Neural cell (in vitro differentiated cells): ENCODE measurements at regions not wholly inside any gene's neighbourhood (a gene's known extent, or its start where the extent isn't known, plus 50 kb on each side); places are given as distances from the start of the nearest gene placed in this dataset.

Experiments
- H2AFZ ChIP-seq: fragments of 200-600, 300-800 bp; sonication (generic), shearing (Covaris generic); 2 replicates; pipeline ENCODE4 v1.6.0; 2014; ENCODE audit warnings: low read depth, mild to moderate bottlenecking, antibody characterized with exemption, low read length, moderate library complexity
- H3F3A ChIP-seq: fragments of 200-600 bp; shearing (Covaris generic); 2 replicates; pipeline ENCODE4 v1.6.1; 2016; ENCODE audit warnings: mild to moderate bottlenecking, moderate library complexity, mixed read lengths, antibody characterized with exemption, low read length; ENCODE audit not compliant: insufficient read depth, poor library complexity, severe bottlenecking
- H3K27ac ChIP-seq: fragments of 200-600, 300-800 bp; sonication (generic), shearing (Covaris generic); 2 replicates; pipeline ENCODE4 v1.5.1; 2014; ENCODE audit warnings: mild to moderate bottlenecking, low read length, moderate library complexity
- H3K27me3 ChIP-seq: fragments of 300-800, 200-600 bp; sonication (generic), shearing (Covaris generic); 2 replicates; pipeline ENCODE4 v1.6.0; 2014; ENCODE audit warnings: mild to moderate bottlenecking, low read depth, low read length, moderate library complexity; ENCODE audit not compliant: insufficient read depth
- H3K36me3 ChIP-seq: fragments of 300-800, 200-600 bp; sonication (generic), shearing (Covaris generic); 2 replicates; pipeline ENCODE4 v1.5.1; 2014; ENCODE audit warnings: mild to moderate bottlenecking, antibody characterized with exemption, low read length, moderate library complexity; ENCODE audit not compliant: insufficient read depth
- H3K4me2 ChIP-seq: fragments of 300-800, 200-600 bp; sonication (generic), shearing (Covaris generic); 2 replicates; pipeline ENCODE4 v1.6.0; 2014; ENCODE audit warnings: mild to moderate bottlenecking, low read length
- H3K4me3 ChIP-seq: fragments of 300-800, 200-600 bp; sonication (generic), shearing (Covaris generic); 2 replicates; pipeline ENCODE4 v1.5.1; 2014; ENCODE audit warnings: mild to moderate bottlenecking, low read length, moderate library complexity
- H3K79me2 ChIP-seq: fragments of 200-600 bp; shearing (Covaris generic); replicated peaks from 2 replicates; pipeline ENCODE4 v1.6.0; 2014; ENCODE audit warnings: mild to moderate bottlenecking, low read length, moderate library complexity; ENCODE audit not compliant: insufficient read depth
- H3K9ac ChIP-seq: fragments of 300-800, 200-600 bp; sonication (generic), shearing (Covaris generic); 2 replicates; pipeline ENCODE4 v1.6.1; 2016; ENCODE audit warnings: mild to moderate bottlenecking, low read length, mixed read lengths
- H3K9me2 ChIP-seq: fragments of 200-600 bp; shearing (Covaris generic); 2 replicates; pipeline ENCODE4 v1.6.1; 2016; ENCODE audit warnings: mild to moderate bottlenecking, low read length, mixed read lengths; ENCODE audit not compliant: insufficient read depth
- H3K9me3 ChIP-seq: fragments of 200-600, 300-800 bp; sonication (generic), shearing (Covaris generic); 2 replicates; pipeline ENCODE4 v1.6.1; 2016; ENCODE audit warnings: mild to moderate bottlenecking, mixed run types, low read length, moderate library complexity, mixed read lengths
- H4K20me1 ChIP-seq: fragments of 200-600 bp; shearing (Covaris generic); 2 replicates; pipeline ENCODE4 v1.6.1; 2016; ENCODE audit warnings: mild to moderate bottlenecking, mixed run types; ENCODE audit not compliant: insufficient read depth
- CTCF ChIP-seq: fragments of 450-650 bp; IDR thresholded peaks from 2 replicates; pipeline ENCODE4 v1.5.1; 2014; ENCODE audit warnings: antibody characterized with exemption, mild to moderate bottlenecking, moderate library complexity; ENCODE audit not compliant: poor library complexity, severe bottlenecking
- EP300 ChIP-seq: fragments of 450-650 bp; conservative IDR thresholded peaks from 2 replicates; pipeline ENCODE4 v1.6.1; 2014; ENCODE audit warnings: antibody characterized with exemption, mild to moderate bottlenecking, moderate library complexity; ENCODE audit not compliant: poor library complexity, severe bottlenecking
- EZH2 ChIP-seq: fragments of 200-600, 300-800 bp; shearing (Covaris generic), sonication (generic); IDR thresholded peaks from 2 replicates; pipeline ENCODE4 v1.6.1; 2014; ENCODE audit warnings: antibody characterized with exemption, low read length, borderline replicate concordance, mild to moderate bottlenecking; ENCODE audit not compliant: insufficient read depth, poor library complexity, severe bottlenecking
- MXI1 ChIP-seq: fragments of 450-650 bp; conservative IDR thresholded peaks from 2 replicates; pipeline ENCODE4 v1.6.1; 2014; ENCODE audit warnings: antibody characterized with exemption, mild to moderate bottlenecking; ENCODE audit not compliant: poor library complexity, severe bottlenecking
- POLR2AphosphoS5 ChIP-seq: IDR thresholded peaks from 2 replicates; pipeline ENCODE4 v1.6.1; 2012
- RAD21 ChIP-seq: fragments of 450-650 bp; conservative IDR thresholded peaks from 2 replicates; pipeline ENCODE4 v1.6.1; 2014; ENCODE audit warnings: antibody characterized with exemption, mild to moderate bottlenecking, moderate library complexity
- REST ChIP-seq: IDR thresholded peaks from 2 replicates; pipeline ENCODE4 v1.6.1; 2012; ENCODE audit warnings: borderline replicate concordance
- SMC3 ChIP-seq: fragments of 450-650 bp; conservative IDR thresholded peaks from 2 replicates; pipeline ENCODE4 v1.6.1; 2014; ENCODE audit warnings: antibody characterized with exemption, mild to moderate bottlenecking, moderate library complexity; ENCODE audit not compliant: poor library complexity
- TAF1 ChIP-seq: IDR thresholded peaks from 2 replicates; pipeline ENCODE4 v1.6.1; 2012; ENCODE audit warnings: low read depth

GRCh38 chr3:190209533-190209932, 88.8 kb upstream of the P3H2 start:
- Histone ChIP-seq H3K9me2 (no peaks in the 10 kb centered on the region), H4K20me1 (no peaks in the 10 kb centered on the region), H3K9me3 (no peaks in the 10 kb centered on the region), H3K27ac (no peak overlapping the region), H3F3A (no peaks in the 10 kb centered on the region), H3K27me3 (no peaks in the 10 kb centered on the region), H3K36me3 (no peaks in the 10 kb centered on the region), H3K4me2 (no peak overlapping the region), H2AFZ (no peak overlapping the region), H3K4me3 (no peak overlapping the region), H3K9ac (no peak overlapping the region), H3K79me2 (no peaks in the 10 kb centered on the region)
- TF ChIP-seq CTCF (no peak), EZH2 (no peak), EP300 (no peak), SMC3 (no peak), REST (no peak), TAF1 (no peak)

GRCh38 chr3:190208196-190208595, 87.5 kb upstream of the P3H2 start:
- Histone ChIP-seq H4K20me1 (no peaks in the 10 kb centered on the region), H3K4me2 (no peak overlapping the region), H3K79me2 (no peaks in the 10 kb centered on the region), H3K9ac (no peak overlapping the region), H3F3A (no peaks in the 10 kb centered on the region), H3K27me3 (no peaks in the 10 kb centered on the region), H3K9me3 (no peaks in the 10 kb centered on the region), H3K9me2 (no peaks in the 10 kb centered on the region), H2AFZ (no peak overlapping the region), H3K36me3 (no peaks in the 10 kb centered on the region), H3K4me3 (no peak overlapping the region), H3K27ac (no peak overlapping the region)
- TF ChIP-seq TAF1 = no peak
- no peak for TF ChIP-seq MXI1
- TF ChIP-seq SMC3 = no peak
- TF ChIP-seq REST = no peak
- TF ChIP-seq EZH2 = no peak
- TF ChIP-seq CTCF = no peak
- TF ChIP-seq EP300 = no peak
- TF ChIP-seq RAD21 = no peak
- no peak for TF ChIP-seq POLR2AphosphoS5
